ENCODE measurements at regions not wholly inside any gene's neighbourhood (a gene's known extent, or its start where the extent isn't known, plus 50 kb on each side); places are given as distances from the start of the nearest gene placed in this dataset.

- no peak for DNase-seq (ENCODE audit: low spot score)
These were observed 300.4 kb upstream of the NT5C1B start for GRCh38 chr2:18889565-18890332.

GRCh38 chr2:18885457-18885856 is 296.1 kb upstream of the NT5C1B start:
- DNase-seq (ENCODE audit: low spot score): no peak

GRCh38 chr2:18883616-18884456 is 294.5 kb upstream of the NT5C1B start:
- DNase-seq (ENCODE audit: low spot score): no peak

GRCh38 chr2:18871430-18871829 is 282.1 kb upstream of the NT5C1B start:
- no peak for DNase-seq (ENCODE audit: low spot score)

GRCh38 chr2:18870307-18870706 is 280.9 kb upstream of the NT5C1B start:
- DNase-seq (ENCODE audit: low spot score): no peak

- no peak for DNase-seq (ENCODE audit: low spot score)
These were observed 272.6 kb upstream of the NT5C1B start for GRCh38 chr2:18861951-18862350.

- no peak for DNase-seq (ENCODE audit: low spot score)
These were observed 270.8 kb upstream of the NT5C1B start for GRCh38 chr2:18860179-18860578.

GRCh38 chr2:18856765-18857164 is 267.4 kb upstream of the NT5C1B start:
- DNase-seq (ENCODE audit: low spot score): no peak

- no peak for DNase-seq (ENCODE audit: low spot score)
These were observed 265.7 kb upstream of the NT5C1B start for GRCh38 chr2:18855027-18855426.

- no peak for DNase-seq (ENCODE audit: low spot score)
These were observed 260.6 kb upstream of the NT5C1B start for GRCh38 chr2:18849841-18850578.

- no peak for DNase-seq (ENCODE audit: low spot score)
These were observed 259.3 kb upstream of the NT5C1B start for GRCh38 chr2:18848646-18849045.

GRCh38 chr2:18845854-18846445 is 256.6 kb upstream of the NT5C1B start:
- DNase-seq (ENCODE audit: low spot score): no peak

GRCh38 chr2:18842836-18843235 is 253.5 kb upstream of the NT5C1B start:
- no peak for DNase-seq (ENCODE audit: low spot score)

- DNase-seq (ENCODE audit: low spot score): no peak
These were observed 252.1 kb upstream of the NT5C1B start for GRCh38 chr2:18841248-18842150.

GRCh38 chr2:18837240-18837639 is 247.9 kb upstream of the NT5C1B start:
- DNase-seq (ENCODE audit: low spot score): no peak

- DNase-seq (ENCODE audit: low spot score): no peak
These were observed 247.1 kb upstream of the NT5C1B start for GRCh38 chr2:18836436-18836835.

- DNase-seq (ENCODE audit: low spot score): no peak
These were observed 246.4 kb upstream of the NT5C1B start for GRCh38 chr2:18835787-18836186.

- no peak for DNase-seq (ENCODE audit: low spot score)
These were observed 245.0 kb upstream of the NT5C1B start for GRCh38 chr2:18834341-18834740.

GRCh38 chr2:18833941-18834340 is 244.6 kb upstream of the NT5C1B start:
- DNase-seq (ENCODE audit: low spot score): no peak

- no peak for DNase-seq (ENCODE audit: low spot score)
These were observed 242.6 kb upstream of the NT5C1B start for GRCh38 chr2:18831916-18832510.

GRCh38 chr2:18830962-18831361 is 241.6 kb upstream of the NT5C1B start:
- no peak for DNase-seq (ENCODE audit: low spot score)
